Activated CD4-positive, CD25-positive, alpha-beta regulatory T cell treated with anti-CD3 and anti-CD28 coated beads, Interleukin-2, amount 50 U/mL, for 24 hours (primary cell): ENCODE measurements at regions not wholly inside any gene's neighbourhood (a gene's known extent, or its start where the extent isn't known, plus 50 kb on each side); places are given as distances from the start of the nearest gene placed in this dataset.
"Not testable (repeated sequence)": the region's sequence is repeated elsewhere in the genome, so short reads cannot be mapped to it uniquely, and the experiment has no call there.

Experiments used
- ATAC-seq, 2 donors: fragments of 150-1000 bp; cut with Tn5 transposase; one replicate each; pipeline ENCODE4 v1.10.0; 2021; ENCODE audit warnings: mild to moderate bottlenecking in 1 of 2, moderate library complexity in 1 of 2

- ATAC-seq: no peak
These were observed 405.3 kb upstream of the HS3ST5 start for GRCh38 chr6:114747995-114748625.

GRCh38 chr6:114740547-114740946, 397.7 kb upstream of the HS3ST5 start:
- no peak for ATAC-seq

GRCh38 chr6:114739656-114740055, 396.8 kb upstream of the HS3ST5 start:
- no peak for ATAC-seq

GRCh38 chr6:114735025-114735735, 392.4 kb upstream of the HS3ST5 start:
- no peak for ATAC-seq

- no peak for ATAC-seq
These were observed 390.8 kb upstream of the HS3ST5 start for GRCh38 chr6:114733596-114733995.

- ATAC-seq: no peak
These were observed 376.0 kb upstream of the HS3ST5 start for GRCh38 chr6:114718716-114719270.

GRCh38 chr6:114718186-114718585, 375.4 kb upstream of the HS3ST5 start:
- no peak for ATAC-seq

- no peak for ATAC-seq
These were observed 372.1 kb upstream of the HS3ST5 start for GRCh38 chr6:114714836-114715507.

GRCh38 chr6:114713690-114714089, 370.9 kb upstream of the HS3ST5 start:
- no peak for ATAC-seq

GRCh38 chr6:114712129-114712662, 369.4 kb upstream of the HS3ST5 start:
- no peak for ATAC-seq

- ATAC-seq: no peak
These were observed 364.3 kb upstream of the HS3ST5 start for GRCh38 chr6:114707081-114707620.

GRCh38 chr6:114690625-114691024, 347.8 kb upstream of the HS3ST5 start:
- no peak for ATAC-seq

- ATAC-seq: no peak
These were observed 316.7 kb upstream of the HS3ST5 start for GRCh38 chr6:114659513-114659912.

GRCh38 chr6:114651611-114652010, 308.8 kb upstream of the HS3ST5 start:
- ATAC-seq: no peak

- no peak for ATAC-seq
These were observed 308.1 kb upstream of the HS3ST5 start for GRCh38 chr6:114650891-114651290.

GRCh38 chr6:114649298-114649697, 306.5 kb upstream of the HS3ST5 start:
- no peak for ATAC-seq

- no peak for ATAC-seq
These were observed 306.0 kb upstream of the HS3ST5 start for GRCh38 chr6:114648847-114649246.

GRCh38 chr6:114638341-114638740, 295.5 kb upstream of the HS3ST5 start:
- no peak for ATAC-seq

GRCh38 chr6:114634016-114634415, 291.2 kb upstream of the HS3ST5 start:
- no peak for ATAC-seq

GRCh38 chr6:114626226-114626625, 283.4 kb upstream of the HS3ST5 start:
- not testable (repeated sequence) for ATAC-seq

- ATAC-seq: no peak
These were observed 276.9 kb upstream of the HS3ST5 start for GRCh38 chr6:114619621-114620200.

- no peak for ATAC-seq
These were observed 268.9 kb upstream of the HS3ST5 start for GRCh38 chr6:114611696-114612095.

GRCh38 chr6:114608091-114608490, 265.3 kb upstream of the HS3ST5 start:
- no peak for ATAC-seq
